Mesendoderm (in vitro differentiated cells): ENCODE measurements at regions not wholly inside any gene's neighbourhood (a gene's known extent, or its start where the extent isn't known, plus 50 kb on each side); places are given as distances from the start of the nearest gene placed in this dataset.

Experiments used
- DNase-seq: peaks from one replicate; pipeline ENCODE4 v3.0.0; 2013
- H2AK5ac ChIP-seq: 2 replicates; pipeline ENCODE4 v1.6.1; 2013; ENCODE audit warnings: low read length, inconsistent platforms
- H2BK120ac ChIP-seq: 2 replicates; pipeline ENCODE4 v1.6.1; 2013; ENCODE audit warnings: low read depth, mild to moderate bottlenecking, low read length, moderate library complexity, mixed read lengths
- H2BK15ac ChIP-seq: replicated peaks from 2 replicates; pipeline ENCODE4 v1.6.1; 2013; ENCODE audit warnings: low read depth, mild to moderate bottlenecking, moderate library complexity
- H2BK5ac ChIP-seq: 2 replicates; pipeline ENCODE4 v1.6.1; 2013; ENCODE audit warnings: low read length, inconsistent platforms
- H3K18ac ChIP-seq: 2 replicates; pipeline ENCODE4 v1.6.1; 2013; ENCODE audit warnings: mild to moderate bottlenecking, low read length, mixed read lengths
- H3K23ac ChIP-seq: one replicate; pipeline ENCODE4 v1.6.1; 2013; ENCODE audit warnings: low read length
- H3K27ac ChIP-seq: 2 replicates; pipeline ENCODE4 v1.5.1; 2013; ENCODE audit warnings: low read depth, mild to moderate bottlenecking, inconsistent platforms, low read length, moderate library complexity
- H3K27me3 ChIP-seq: 2 replicates; pipeline ENCODE4 v1.6.1; 2013; ENCODE audit warnings: low read length, control low read depth, mild to moderate bottlenecking, inconsistent platforms; ENCODE audit not compliant: insufficient read depth, poor library complexity
- H3K36me3 ChIP-seq: 2 replicates; pipeline ENCODE4 v1.6.1; 2013; ENCODE audit warnings: low read length, inconsistent platforms; ENCODE audit not compliant: control insufficient read depth, insufficient read depth
- H3K4ac ChIP-seq: one replicate; pipeline ENCODE4 v1.6.1; 2013; ENCODE audit warnings: low read depth, mild to moderate bottlenecking, low read length, moderate library complexity
- H3K4me1 ChIP-seq: 2 replicates; pipeline ENCODE4 v1.6.1; 2013; ENCODE audit warnings: low read depth, low read length, inconsistent platforms; ENCODE audit not compliant: control insufficient read depth
- H3K4me2 ChIP-seq: 2 replicates; pipeline ENCODE4 v1.6.1; 2013; ENCODE audit warnings: low read length
- H3K4me3 ChIP-seq: 2 replicates; pipeline ENCODE4 v1.5.1; 2013; ENCODE audit warnings: mild to moderate bottlenecking, low read length
- H3K56ac ChIP-seq: one replicate; pipeline ENCODE4 v1.6.1; 2013; ENCODE audit warnings: low read length
- H3K79me1 ChIP-seq: 2 replicates; pipeline ENCODE4 v1.6.1; 2013; ENCODE audit warnings: low read length, inconsistent platforms
- H3K79me2 ChIP-seq: 2 replicates; pipeline ENCODE4 v1.6.1; 2013; ENCODE audit warnings: mild to moderate bottlenecking, low read length; ENCODE audit not compliant: control insufficient read depth, insufficient read depth
- H3K9ac ChIP-seq: 2 replicates; pipeline ENCODE4 v1.6.1; 2013; ENCODE audit warnings: low read length, inconsistent platforms
- H4K5ac ChIP-seq: one replicate; pipeline ENCODE4 v1.6.1; 2013; ENCODE audit warnings: low read length
- H4K8ac ChIP-seq: one replicate; pipeline ENCODE4 v1.6.1; 2013; ENCODE audit warnings: low read depth, mild to moderate bottlenecking, control low read depth, low read length, moderate library complexity
- WGBS: extraction: QIAGEN DNeasy Blood & Tissue Kit; methylation state at CpG from one replicate; pipeline ENCODE4 v1.1.7; 2013; ENCODE audit warnings: low lambda C conversion rate, missing lambda C conversion rate; ENCODE audit not compliant: insufficient coverage; ENCODE audit errors: extremely low coverage; 5-methylcytosine and 5-hydroxymethylcytosine counted together

DNA sequence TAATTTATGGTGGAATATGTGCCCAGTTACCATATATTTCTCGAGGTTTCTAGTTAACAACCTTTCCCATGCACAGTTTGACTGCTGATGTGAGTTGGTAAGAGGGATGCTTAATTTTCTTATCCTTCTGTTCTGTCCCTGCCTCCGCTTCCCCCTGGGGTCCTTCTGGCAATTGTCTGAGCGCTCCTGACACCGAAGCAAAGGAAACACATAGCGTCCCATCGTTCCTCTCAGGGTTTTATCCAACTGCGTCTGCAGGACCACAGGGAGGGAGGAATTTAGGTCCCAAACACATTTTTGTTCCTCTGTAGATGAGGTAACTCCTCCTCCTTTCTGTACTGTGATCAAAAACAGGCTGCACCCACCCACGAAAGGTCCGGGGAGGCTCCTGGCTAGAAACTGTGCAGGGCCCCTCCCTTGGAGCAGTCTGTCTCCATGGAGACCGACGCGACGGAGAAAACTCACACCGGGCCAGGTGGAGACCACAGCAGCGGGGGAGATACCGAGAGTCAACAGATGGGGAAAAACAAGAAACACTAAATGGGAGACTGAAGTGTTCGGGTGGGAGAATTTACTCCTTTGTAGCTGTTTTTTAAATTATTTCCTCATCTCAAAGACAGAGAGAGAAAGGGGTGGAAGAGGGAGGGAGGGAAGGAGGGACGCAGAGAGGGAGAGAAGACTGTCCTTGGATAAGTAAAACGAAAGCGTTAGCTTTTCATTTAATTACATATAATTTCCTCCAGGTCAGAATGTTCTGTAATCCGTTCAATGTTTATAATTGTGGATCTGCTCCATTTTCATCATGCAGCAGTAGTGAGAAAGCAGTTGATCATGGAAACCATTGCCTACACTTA lies 191.8 kb upstream of the NBEA start:
- no peaks in the 10 kb centered on the region for H3K27me3 ChIP-seq
- H2BK15ac ChIP-seq = no peak overlapping the region
- H3K79me2 ChIP-seq = no peaks in the 10 kb centered on the region
- no peak overlapping the region for H2BK120ac ChIP-seq
- no peak overlapping the region for H3K4ac ChIP-seq
- peak overlapping the region; percentile 39 for H3K9ac ChIP-seq
- peak; percentile 86 for DNase-seq
- H3K18ac ChIP-seq = no peak overlapping the region
- H3K23ac ChIP-seq = no peak overlapping the region
- H2BK5ac ChIP-seq = peak overlapping the region; percentile 86
- no peak overlapping the region for H4K5ac ChIP-seq
- no peak overlapping the region for H3K4me3 ChIP-seq
- H3K4me1 ChIP-seq = peaks cover 13% of the 10 kb centered on the region
- no CpG with 5 or more reads among the region's 21 CpGs for WGBS
- no peaks in the 10 kb centered on the region for H3K79me1 ChIP-seq
- H3K4me2 ChIP-seq = peak overlapping the region; percentile 84
- peak overlapping the region; percentile 36 for H3K27ac ChIP-seq
- no peak overlapping the region for H2AK5ac ChIP-seq
- no peaks in the 10 kb centered on the region for H3K36me3 ChIP-seq
- no peak overlapping the region for H4K8ac ChIP-seq
- H3K56ac ChIP-seq = peak overlapping the region; percentile 85

DNA sequence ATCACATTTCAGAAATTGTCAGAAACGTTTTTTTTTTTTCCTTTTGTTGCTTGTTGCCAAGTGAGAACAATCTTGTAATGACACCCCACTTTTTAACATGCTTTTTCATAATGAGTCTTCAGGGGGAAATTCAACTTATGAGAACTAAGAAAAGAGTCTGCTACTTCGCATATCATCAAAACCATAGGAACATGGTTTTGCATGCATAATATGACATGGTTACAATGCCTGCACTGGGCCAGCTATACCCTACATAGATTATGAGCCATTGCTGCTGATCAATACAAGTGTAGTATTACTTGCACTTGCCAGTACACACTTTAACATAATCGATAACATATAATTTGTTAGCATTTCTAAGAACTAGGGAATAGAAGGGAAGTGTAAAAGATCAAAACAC lies 191.0 kb upstream of the NBEA start:
- H4K5ac ChIP-seq = no peak overlapping the region
- no peak overlapping the region for H3K4ac ChIP-seq
- H2BK120ac ChIP-seq = peak overlapping the region; percentile 68
- H3K27ac ChIP-seq = no peak overlapping the region
- no peak overlapping the region for H4K8ac ChIP-seq
- H3K4me1 ChIP-seq = peaks cover 13% of the 10 kb centered on the region
- H3K79me2 ChIP-seq = no peaks in the 10 kb centered on the region
- H3K18ac ChIP-seq = no peak overlapping the region
- H2AK5ac ChIP-seq = no peak overlapping the region
- H3K79me1 ChIP-seq = no peaks in the 10 kb centered on the region
- no peak overlapping the region for H3K56ac ChIP-seq
- no peak overlapping the region for H3K4me2 ChIP-seq
- H2BK15ac ChIP-seq = no peak overlapping the region
- no peak overlapping the region for H3K9ac ChIP-seq
- no CpG with 5 or more reads among the region's 3 CpGs for whole genome bisulfite sequencing
- no peak for DNase-seq
- H3K23ac ChIP-seq = no peak overlapping the region
- no peaks in the 10 kb centered on the region for H3K36me3 ChIP-seq
- H3K4me3 ChIP-seq = no peak overlapping the region
- H3K27me3 ChIP-seq = no peaks in the 10 kb centered on the region
- H2BK5ac ChIP-seq = no peak overlapping the region

- H3K4me1 ChIP-seq = peaks cover 13% of the 10 kb centered on the region
- no peak overlapping the region for H3K56ac ChIP-seq
- no peaks in the 10 kb centered on the region for H3K79me2 ChIP-seq
- H3K18ac ChIP-seq = no peak overlapping the region
- no peak overlapping the region for H3K4me2 ChIP-seq
- peak; percentile 43 for DNase-seq
- H4K5ac ChIP-seq = no peak overlapping the region
- no peaks in the 10 kb centered on the region for H3K79me1 ChIP-seq
- no peak overlapping the region for H2BK5ac ChIP-seq
- no peak overlapping the region for H3K23ac ChIP-seq
- WGBS = no CpG with 5 or more reads among the region's 3 CpGs
- no peaks in the 10 kb centered on the region for H3K36me3 ChIP-seq
- no peak overlapping the region for H3K4me3 ChIP-seq
- H4K8ac ChIP-seq = no peak overlapping the region
- H3K27ac ChIP-seq = no peak overlapping the region
- no peak overlapping the region for H3K4ac ChIP-seq
- no peak overlapping the region for H2BK120ac ChIP-seq
- no peak overlapping the region for H3K9ac ChIP-seq
- no peak overlapping the region for H2BK15ac ChIP-seq
- no peaks in the 10 kb centered on the region for H3K27me3 ChIP-seq
- no peak overlapping the region for H2AK5ac ChIP-seq
Measured at GRCh38 chr13:34751492-34751891, 190.6 kb upstream of the NBEA start.

DNA sequence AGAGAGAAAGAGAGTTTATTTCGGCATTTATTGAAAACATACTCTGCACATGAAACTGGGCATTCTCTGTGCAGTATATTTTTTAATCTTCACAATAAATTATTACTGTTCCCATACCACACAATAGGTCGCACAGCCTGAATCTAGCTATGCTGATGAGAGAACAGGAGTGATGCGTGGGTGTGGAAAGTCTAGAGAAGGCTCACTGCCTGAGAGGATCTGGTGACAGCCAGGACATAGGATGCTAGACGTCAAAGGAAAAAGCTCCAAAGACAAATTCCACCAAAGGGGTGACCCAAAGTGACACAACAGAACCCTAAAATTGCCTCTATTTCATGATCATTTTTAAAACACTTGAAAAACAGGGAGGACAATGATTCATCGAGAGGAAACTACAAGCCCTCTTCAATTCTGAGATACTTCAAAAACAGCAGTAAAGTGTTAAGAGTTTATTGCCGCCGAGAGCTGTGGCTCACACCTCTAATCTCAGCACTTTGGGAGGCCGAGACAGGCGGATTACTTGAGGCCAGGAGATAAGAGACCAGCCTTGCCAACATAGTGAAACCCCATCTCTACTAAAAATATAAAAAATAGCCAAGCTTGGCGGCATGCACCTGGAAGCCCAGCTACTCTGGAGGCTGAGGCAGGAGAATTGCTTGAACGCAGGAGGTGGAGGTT lies 189.6 kb upstream of the NBEA start:
- H3K27ac ChIP-seq = peak overlapping the region; percentile 68
- no CpG with 5 or more reads among the region's 11 CpGs for WGBS
- H4K8ac ChIP-seq = no peak overlapping the region
- H3K9ac ChIP-seq = peak overlapping the region; percentile 8
- no peak overlapping the region for H4K5ac ChIP-seq
- DNase-seq = peak; percentile 88
- H3K56ac ChIP-seq = peak overlapping the region; percentile 66
- H3K79me2 ChIP-seq = no peaks in the 10 kb centered on the region
- no peaks in the 10 kb centered on the region for H3K36me3 ChIP-seq
- H2BK120ac ChIP-seq = peak overlapping the region; percentile 78
- peaks cover 13% of the 10 kb centered on the region for H3K4me1 ChIP-seq
- H2BK15ac ChIP-seq = peak overlapping the region; percentile 97
- H3K27me3 ChIP-seq = no peaks in the 10 kb centered on the region
- H3K18ac ChIP-seq = peak overlapping the region; percentile 97
- no peak overlapping the region for H3K23ac ChIP-seq
- H3K4ac ChIP-seq = no peak overlapping the region
- H2BK5ac ChIP-seq = peak overlapping the region; percentile 81
- H3K4me3 ChIP-seq = no peak overlapping the region
- H2AK5ac ChIP-seq = no peak overlapping the region
- no peak overlapping the region for H3K4me2 ChIP-seq
- no peaks in the 10 kb centered on the region for H3K79me1 ChIP-seq

DNA sequence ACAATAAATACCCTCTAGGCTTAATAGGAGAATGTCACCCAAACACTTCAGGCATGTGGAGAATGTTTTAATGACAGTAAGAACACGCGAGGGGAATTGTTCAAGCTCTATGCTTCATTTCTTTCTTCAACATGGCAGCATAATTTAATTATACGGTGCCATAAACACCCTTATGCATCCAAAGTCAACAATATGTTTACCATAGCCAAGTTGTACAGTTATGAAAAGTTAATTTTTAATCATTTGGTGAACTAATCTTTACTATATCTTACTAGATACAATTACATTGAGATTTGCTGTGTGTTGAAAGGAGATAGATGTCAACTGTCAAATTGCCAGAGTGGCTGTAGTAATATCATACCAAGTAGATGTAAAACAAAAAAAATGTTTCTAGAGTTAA lies 185.9 kb upstream of the NBEA start:
- peaks cover 5% of the 10 kb centered on the region for H3K4me1 ChIP-seq
- no peak overlapping the region for H2BK15ac ChIP-seq
- no peak overlapping the region for H3K27ac ChIP-seq
- H3K4me2 ChIP-seq = no peak overlapping the region
- no peak overlapping the region for H4K5ac ChIP-seq
- no peaks in the 10 kb centered on the region for H3K27me3 ChIP-seq
- no peak overlapping the region for H3K56ac ChIP-seq
- no peak overlapping the region for H3K18ac ChIP-seq
- no peak overlapping the region for H3K4me3 ChIP-seq
- H3K9ac ChIP-seq = no peak overlapping the region
- H2BK5ac ChIP-seq = no peak overlapping the region
- H3K4ac ChIP-seq = no peak overlapping the region
- no peak overlapping the region for H2AK5ac ChIP-seq
- no peaks in the 10 kb centered on the region for H3K79me2 ChIP-seq
- WGBS = no CpG with 5 or more reads among the region's 3 CpGs
- no peaks in the 10 kb centered on the region for H3K36me3 ChIP-seq
- H2BK120ac ChIP-seq = no peak overlapping the region
- H3K79me1 ChIP-seq = no peaks in the 10 kb centered on the region
- H4K8ac ChIP-seq = no peak overlapping the region
- H3K23ac ChIP-seq = no peak overlapping the region
- no peak for DNase-seq
